NCI-H1105 treated with DMSO at 0.1 percent for 48 hours (cell line): ENCODE measurements at regions not wholly inside any gene's neighbourhood (a gene's known extent, or its start where the extent isn't known, plus 50 kb on each side); places are given as distances from the start of the nearest gene placed in this dataset.

Experiments
- DNase-seq: peaks from one replicate; lab custom pipeline; 2025; lab: John Stamatoyannopoulos, UW

DNA sequence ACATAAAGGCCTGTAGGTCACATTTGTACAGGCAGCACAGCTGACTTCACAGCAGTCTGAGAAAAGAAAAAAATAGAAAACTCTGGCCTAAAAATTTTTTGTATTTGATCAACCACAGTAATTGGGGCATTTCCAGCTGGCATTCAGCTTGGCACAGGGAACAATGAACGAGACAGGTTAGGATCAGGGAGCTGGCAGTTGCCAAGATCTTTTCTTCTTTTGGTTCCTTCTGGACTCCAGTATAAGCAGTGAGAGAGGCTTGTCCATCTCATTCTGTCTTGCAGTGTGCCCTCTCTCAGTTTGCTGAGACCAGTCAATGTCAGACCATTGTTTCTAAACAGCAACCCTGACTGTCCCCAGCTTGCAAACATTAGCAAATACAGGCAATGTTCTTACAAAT lies 601.1 kb downstream of the TLR4 start:
- peak; percentile 22 for DNase-seq

DNA sequence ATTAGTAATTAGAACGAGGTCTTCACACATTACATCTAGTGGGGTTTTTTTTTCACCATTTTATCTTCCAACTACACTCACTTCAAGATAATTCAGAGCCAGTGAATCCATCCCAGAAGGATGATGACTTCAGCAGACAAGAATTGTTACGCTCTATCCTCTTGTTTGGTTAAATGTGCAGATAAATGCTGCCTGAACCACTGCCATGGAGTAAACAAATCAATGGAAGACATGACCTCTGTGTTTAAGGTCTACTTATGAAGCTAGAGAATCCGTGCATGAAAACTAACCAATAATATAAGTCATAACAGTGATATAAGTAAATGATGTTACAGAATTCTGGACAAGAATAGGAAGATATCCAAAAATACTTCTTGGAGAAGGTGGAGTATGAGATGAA lies 602.6 kb downstream of the TLR4 start:
- no peak for DNase-seq

GRCh38 chr9:118313965-118314364 lies 609.8 kb downstream of the TLR4 start:
- DNase-seq = no peak

GRCh38 chr9:118316831-118317343 lies 612.7 kb downstream of the TLR4 start:
- DNase-seq = no peak

DNA sequence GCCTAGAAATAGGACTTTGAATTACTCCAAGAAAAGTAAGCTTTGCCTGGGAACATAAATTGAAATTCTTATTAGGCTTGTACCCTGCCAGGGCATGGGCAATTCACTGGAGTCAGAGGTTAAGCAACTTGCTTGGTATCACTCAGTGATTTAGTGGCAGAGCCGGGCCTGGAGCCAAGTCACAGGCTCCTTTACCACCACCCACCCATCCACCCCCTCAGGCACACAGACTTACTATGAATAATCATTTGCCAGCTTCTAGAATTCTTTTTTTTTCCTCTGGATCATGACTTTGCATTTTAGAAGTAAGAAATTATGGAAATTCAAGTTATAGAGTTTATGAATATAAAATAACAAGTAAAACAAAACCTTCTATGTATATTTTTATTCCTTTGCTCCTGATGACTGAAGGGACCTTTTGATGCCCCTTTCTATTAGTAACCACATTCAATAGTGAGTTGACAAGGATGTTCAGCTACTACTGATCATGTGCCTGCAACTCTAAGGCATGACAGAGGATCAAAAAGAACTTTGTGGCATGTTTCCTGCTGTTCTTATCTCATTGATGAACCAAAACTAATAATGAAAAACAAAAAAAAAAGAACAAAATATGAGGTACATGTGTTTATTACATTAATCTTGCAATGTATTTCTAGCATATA lies 614.7 kb downstream of the TLR4 start:
- peak; percentile 73 for DNase-seq

- DNase-seq = peak; percentile 99
Observed at GRCh38 chr9:118321788-118322187, 617.6 kb downstream of the TLR4 start.

GRCh38 chr9:118324706-118325105 lies 620.5 kb downstream of the TLR4 start:
- no peak for DNase-seq

DNA sequence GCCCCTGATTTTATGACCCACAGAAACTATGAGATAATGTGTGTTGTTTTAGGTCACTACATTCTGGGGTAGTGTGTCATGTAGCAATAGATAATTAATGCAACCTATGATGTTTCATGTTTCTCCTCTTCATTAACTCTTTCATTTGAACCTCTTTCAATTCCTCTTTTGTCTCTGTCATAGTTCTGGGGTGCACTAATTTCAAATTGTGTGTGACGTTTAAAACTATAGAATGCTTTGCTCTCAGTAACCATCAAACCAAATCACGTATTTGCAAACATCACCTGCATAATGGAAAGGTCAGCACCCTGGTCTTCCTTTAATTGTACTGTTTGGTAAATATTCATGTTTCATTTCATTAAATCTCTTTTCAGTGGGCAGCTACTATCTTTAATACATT lies 621.6 kb downstream of the TLR4 start:
- DNase-seq = no peak

- DNase-seq = no peak
Observed at GRCh38 chr9:118326326-118326725, 622.1 kb downstream of the TLR4 start.

DNA sequence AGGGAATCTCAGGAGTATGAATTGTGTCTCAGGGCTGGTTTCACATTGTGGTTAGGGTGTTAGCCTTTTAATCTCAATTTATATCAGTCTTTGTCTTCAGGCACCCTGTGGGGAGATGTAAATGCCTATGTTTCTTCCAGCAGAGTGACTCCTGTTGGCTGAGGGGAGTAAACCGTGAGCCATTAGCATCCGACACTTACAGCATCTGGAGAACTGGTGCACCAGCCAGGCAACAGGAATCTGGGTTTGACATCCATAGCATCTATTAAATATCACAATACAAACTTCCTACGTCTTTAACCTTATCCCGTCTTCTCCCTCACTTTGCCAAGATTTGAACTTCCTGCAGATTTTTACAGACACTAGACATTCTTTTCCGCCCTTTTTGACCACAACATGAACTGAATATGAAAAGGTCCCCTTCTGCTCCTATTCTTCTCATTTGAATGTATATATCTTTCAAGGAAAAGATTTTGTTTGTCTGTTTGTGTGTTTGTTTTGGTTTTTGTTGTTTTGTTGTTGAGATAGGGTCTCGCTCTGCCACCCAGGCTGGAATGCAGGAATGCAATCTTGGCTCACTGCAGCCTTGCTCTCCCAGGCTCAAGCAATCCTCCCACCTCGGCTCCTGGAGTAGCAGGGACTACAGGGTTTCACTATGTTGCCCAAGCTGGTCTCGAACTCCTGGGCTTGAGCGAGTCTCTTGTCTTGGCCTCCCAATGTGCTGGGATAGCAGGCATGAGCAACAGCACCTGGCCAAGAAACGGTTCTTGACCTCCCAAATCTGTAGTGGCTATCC lies 626.2 kb downstream of the TLR4 start:
- no peak for DNase-seq

- no peak for DNase-seq
Observed at GRCh38 chr9:118331622-118332045, 627.4 kb downstream of the TLR4 start.

DNA sequence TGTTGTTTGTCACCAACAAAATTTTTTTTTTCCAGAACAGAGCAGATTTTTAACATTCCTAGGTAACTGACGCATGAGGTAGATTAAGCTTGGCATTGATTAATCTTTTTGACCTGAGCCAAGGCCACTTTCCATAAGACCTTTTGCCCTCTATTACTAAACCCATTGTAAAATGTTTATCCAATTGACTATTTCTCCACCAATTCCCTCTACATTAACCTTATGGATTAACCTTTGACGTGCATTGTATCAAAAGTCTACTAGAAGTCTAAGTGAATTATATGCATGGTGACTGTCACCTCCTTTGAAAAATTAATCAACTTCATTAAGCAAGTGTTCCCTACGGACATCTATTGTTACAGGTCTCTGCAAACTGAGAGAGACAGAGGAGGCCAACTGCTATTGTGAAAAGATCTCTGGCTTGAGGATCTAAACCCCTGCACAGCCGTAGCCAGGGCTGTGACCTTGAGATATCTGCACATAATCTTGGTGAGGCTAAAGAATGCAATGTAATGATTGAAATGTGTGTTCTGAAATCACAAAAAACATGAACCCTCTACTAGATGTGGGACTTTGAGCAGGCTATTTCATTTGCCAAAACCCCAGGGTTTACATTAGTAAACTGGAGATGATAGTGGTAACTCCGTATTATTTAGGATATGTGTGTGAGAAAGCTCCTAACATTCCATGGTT lies 632.2 kb downstream of the TLR4 start:
- DNase-seq = no peak

DNA sequence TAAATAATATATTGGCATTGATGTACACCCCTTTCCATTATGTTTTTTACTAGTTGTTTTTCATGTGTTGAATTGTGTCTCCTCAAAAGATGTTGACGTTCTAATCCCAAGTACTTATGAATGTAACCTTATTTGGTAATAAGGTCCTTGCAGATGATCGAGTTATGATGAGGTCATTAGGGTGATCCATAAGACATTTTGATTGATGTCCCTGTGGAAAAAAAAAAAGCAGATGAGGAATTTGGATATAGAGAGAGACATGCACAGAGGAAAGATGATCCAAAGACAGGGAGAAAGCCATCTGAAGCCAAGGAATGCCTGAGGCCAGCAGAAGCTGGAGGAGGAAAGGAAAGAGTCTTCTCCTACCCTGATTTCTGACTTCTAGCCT lies 632.7 kb downstream of the TLR4 start:
- no peak for DNase-seq

DNA sequence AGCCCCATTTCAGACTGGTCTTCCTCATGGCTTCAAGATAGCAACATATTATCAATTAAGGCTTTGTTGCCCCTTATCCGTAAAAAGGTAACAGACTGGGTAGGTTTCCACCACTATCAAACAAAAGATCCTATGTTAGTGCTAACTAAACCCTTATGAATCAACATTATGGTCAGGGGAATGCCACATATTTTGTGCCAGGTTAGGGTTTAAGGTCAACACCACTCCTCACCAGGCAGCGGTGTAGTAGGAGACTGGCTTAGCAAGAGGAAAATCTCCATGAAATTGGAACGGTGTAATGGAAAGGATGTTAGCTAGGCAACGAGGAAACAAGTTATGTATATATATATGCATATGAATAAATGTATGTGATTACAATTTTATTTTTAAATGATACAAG lies 655.8 kb downstream of the TLR4 start:
- no peak for DNase-seq

DNA sequence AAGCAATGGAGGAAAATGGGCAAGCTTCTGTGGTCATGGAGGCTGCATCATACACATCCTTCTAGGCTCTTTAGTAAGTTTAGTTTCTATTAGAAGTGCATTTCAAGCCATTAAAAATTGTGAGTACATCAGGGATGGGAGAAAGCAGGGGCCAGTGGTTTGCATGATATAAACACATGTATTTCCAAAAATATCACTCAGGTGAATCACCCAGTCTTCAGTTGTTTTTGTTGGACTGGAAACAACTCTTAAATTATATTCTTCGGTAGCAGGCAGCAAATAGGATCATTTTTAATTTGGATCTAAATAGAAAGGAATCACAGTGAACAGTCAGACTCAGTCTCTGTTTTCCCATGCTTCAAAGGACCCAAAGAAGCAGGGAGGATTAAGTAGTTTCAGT lies 657.9 kb downstream of the TLR4 start:
- no peak for DNase-seq

DNA sequence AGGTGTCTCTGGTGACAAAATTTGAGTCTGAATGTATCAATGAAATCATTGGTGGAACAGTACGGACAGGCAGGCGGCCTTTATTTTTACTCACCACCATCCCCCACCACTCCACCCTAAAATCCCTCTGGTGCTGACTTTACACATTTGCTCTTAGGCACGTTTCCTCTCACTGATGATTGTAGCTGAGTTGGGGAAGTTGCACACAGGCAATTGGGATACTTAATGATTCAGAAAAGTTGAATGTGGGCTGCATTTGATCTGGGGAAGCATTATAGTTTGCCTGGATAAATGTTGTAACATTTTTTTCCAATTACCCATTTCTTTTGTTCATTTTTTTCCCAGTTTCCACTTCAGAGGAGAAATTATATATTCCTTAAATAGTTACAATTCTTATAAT lies 658.4 kb downstream of the TLR4 start:
- DNase-seq = no peak

GRCh38 chr9:118364266-118365106 lies 660.3 kb downstream of the TLR4 start:
- DNase-seq = no peak

DNA sequence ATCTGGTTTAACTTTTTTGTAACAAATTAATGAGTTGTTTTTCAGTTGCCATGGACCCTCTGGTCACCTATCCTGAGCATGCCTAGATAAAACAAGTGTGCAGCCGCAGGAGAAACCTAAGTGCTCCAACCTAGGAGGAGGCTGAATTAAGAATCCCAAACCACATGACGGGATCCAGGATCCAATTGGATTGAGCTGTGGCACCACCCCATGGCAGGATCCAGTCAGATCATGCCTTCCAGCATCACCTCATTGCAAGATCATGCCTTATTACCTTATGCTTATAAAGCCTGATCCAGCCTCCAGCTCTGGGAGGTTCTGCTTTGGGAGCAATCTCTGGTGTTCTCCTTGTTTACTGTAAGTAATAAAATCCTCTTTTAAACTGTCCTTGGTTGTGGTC lies 662.0 kb downstream of the TLR4 start:
- DNase-seq = no peak

DNA sequence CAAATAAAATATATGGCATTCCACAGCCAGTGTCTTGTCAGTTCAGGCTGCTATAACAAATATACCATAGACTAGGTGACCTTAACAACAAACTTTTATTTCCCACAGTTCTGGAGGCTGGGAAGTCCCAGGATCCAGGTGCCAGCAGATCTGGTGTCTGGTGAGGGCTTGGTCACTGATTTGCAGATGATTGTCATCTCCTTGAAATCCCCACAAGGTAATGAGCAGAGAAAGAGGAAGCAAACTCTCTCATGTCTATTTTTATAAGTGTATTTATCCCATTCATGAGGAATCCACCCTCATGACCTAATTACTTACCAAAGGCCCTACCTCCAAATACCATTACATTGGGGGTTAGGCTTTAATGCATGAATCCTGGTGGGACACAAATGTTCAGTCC lies 663.2 kb downstream of the TLR4 start:
- DNase-seq = no peak

DNA sequence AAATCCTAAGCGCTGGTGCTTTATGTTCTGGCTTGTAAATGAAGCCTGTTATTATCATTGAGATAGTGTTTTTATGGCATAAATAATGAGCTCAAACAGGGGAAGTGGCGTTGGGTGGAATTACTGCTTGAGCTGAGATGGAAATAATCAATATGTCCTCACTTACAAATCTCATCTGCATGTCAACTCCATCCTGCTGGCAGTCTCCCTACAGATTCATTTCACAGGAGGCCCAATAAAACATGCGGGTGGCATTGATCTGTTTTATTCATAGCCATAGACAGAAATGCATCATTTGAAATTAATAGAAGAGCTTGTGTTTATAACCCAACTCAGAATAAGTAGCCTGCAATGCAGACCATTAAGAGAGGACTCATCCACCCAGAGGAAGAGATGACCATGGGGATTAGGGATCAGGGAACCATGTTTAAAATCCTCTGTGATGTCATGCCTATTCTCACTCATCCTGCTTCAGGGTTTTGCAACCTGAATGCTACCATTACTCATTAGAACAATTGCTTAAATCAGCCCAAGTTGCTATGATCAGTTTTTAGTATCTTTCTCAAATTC lies 680.4 kb downstream of the TLR4 start:
- no peak for DNase-seq

GRCh38 chr9:118395415-118395814 lies 691.2 kb downstream of the TLR4 start:
- DNase-seq = no peak

GRCh38 chr9:118401546-118401945 lies 697.3 kb downstream of the TLR4 start:
- no peak for DNase-seq
